IPS-NIHi7 (cell line): ENCODE measurements at regions not wholly inside any gene's neighbourhood (a gene's known extent, or its start where the extent isn't known, plus 50 kb on each side); places are given as distances from the start of the nearest gene placed in this dataset.

ENCODE experiments used
- DNase-seq: peaks from one replicate; pipeline ENCODE4 v3.0.0; 2012; ENCODE audit warnings: mixed read lengths; ENCODE audit errors: extremely low spot score

DNA sequence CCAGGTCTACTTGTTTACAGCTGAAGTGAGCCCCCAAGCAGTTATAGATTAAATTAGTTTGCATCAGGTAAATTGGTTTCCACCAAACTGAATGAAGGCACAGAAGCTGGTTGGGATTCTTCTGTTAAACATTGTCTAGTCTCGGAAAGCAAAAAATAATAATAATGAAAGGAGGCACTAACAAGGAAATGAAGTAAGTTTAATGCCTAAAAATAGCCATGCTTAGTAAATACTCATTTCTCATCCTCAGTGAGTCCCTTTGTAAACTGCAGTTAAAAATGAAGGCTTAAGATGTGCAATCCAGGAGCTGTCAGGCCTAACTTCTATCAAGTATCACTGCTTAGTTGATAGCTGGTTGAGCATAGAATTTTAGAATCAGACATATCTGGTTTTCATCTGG lies 113.5 kb downstream of the BTG1 start:
- no peak for DNase-seq

- no peak for DNase-seq
Measured at GRCh38 chr12:92030618-92031017, 115.0 kb downstream of the BTG1 start.

GRCh38 chr12:92029902-92030586 lies 115.6 kb downstream of the BTG1 start:
- DNase-seq: no peak

- DNase-seq: no peak
Measured at GRCh38 chr12:92029136-92029535, 116.5 kb downstream of the BTG1 start.

DNA sequence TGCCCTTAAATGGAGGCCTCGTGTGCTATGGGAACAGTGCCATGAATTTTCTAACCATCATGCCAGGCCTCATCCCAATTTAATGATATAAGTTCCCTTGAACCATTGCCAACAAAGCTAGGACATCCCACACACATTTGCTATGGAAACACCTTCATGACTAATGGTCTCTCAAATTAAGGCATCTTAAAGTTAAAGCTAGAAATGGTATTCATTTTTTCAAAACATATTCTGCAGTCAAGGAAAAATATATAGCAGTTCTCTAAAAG lies 117.3 kb downstream of the BTG1 start:
- no peak for DNase-seq

GRCh38 chr12:92027701-92028440 lies 117.8 kb downstream of the BTG1 start:
- DNase-seq: no peak

DNA sequence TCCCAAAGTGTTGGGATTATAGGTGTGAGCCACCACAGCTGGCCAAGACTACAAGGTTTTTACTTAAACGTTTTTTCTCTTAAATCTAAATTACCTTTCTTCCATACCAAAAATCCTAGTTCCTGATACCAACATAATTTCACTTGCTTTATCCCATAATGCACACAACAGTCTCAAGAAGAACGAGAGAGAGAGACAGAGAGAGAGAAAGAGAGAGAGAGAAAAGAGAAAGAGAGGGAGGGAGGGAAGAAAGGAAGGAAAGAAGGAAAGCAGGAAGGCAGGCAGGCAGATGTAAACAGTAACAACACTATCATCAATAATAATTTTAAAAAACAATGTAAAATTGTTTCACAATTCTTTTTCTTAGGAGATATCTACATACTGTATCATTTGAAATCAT lies 118.4 kb downstream of the BTG1 start:
- no peak for DNase-seq

DNA sequence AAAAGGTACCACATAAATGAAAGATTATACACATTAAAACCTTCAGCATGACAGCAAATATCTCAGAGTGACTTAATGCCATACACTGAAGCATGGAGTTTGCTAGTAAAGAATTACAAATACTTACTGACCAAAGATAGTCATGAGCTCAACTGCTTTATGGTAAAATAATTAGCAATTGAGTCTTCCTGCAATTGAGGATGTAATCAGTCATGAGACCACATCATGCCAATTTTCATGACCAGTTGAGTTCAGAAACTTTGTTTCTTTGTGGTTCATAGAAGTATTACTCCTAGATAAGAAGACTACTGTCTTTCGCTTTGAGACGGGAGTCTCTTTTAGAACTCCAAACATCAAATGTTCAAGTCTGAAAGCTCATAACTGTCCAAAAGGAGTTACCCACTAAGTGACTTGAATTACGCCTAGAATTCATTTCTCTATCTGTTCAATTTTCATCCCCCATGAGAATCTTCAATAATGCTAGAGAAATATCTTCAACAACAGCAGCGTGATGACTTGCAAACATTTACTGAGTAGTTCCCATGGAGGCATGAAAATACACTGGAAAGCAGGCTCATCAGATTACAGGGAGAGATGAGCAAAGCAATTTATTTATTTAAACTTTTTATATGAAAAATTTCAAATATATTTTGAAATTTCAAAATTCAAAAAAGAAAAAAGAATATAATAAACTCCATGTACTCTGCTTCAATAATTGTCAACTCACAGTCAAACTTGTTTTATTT lies 120.0 kb downstream of the BTG1 start:
- DNase-seq: no peak

DNA sequence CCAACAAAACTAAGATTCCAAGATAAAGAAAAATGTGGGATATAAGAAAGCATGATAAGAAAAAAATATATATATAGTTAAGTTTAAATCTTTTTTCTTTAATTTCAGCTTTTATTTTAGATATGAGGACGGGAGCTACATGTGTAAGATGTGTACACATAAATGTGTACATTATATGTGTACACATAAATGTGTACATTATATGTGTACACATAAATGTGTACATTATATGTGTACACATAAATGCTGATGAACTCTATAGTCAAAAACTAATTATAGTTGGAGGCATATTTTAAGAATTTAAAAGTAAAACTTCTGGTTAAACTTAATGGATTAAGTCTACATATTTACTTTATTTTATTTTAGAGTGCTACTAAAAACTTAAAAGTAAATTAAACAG lies 123.6 kb downstream of the BTG1 start:
- no peak for DNase-seq

GRCh38 chr12:92021666-92022035 lies 124.0 kb downstream of the BTG1 start:
- peak; percentile 80 for DNase-seq

DNA sequence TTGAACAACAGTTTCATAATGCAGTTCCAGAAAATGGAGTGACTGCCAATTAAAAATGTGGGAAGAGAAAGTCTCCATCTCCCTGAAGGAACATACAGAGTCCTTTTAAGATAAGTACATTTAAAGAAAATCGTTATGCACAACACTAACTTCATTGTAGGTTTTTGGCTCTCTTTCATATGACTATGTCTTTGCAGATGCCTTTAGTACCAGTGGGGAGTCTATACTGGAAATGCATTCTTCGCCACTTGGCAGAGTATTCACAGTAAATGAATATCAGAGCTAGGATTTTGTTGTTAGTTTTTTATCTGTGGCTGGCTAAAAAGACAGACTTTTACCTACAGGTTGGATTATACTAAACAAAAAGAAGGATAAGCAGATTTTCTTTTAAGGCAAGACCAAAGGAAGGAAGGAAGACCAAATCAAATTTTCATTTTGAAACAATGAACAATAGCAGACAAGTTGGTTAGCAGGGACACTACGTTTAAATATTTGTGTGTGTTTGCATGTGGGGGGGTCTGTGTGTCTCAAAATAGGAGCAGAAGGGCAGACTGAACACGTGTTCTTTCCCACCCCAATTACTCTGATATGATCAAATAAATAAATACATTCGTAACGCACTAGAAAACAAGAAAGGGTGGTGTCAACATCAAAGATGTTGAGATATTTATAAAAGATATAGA lies 124.5 kb downstream of the BTG1 start:
- no peak for DNase-seq

- no peak for DNase-seq
Measured at GRCh38 chr12:92019491-92020277, 126.0 kb downstream of the BTG1 start.

GRCh38 chr12:92012691-92013090 lies 133.0 kb downstream of the BTG1 start:
- no peak for DNase-seq

- no peak for DNase-seq
Measured at GRCh38 chr12:92010853-92011701, 134.6 kb downstream of the BTG1 start.

- DNase-seq: no peak
Measured at GRCh38 chr12:92010368-92010767, 135.3 kb downstream of the BTG1 start.

DNA sequence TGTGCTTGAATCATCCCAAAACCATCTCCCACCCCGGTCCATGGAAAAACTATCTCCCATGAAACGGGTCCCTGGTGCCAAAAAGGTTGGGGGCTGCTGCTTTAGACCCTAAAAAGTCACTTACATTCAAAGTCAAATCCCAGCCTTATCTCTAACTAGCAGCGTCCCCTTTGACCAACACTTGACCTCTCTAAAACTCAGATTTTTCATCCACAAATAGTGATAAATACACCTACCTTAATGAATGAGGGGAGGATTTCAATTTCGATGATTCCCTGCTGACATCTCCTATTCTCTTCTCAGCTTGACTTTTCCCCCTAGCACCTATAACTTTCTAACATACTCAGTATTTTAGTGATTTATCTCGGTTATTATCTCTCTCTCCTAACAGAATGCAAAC lies 137.3 kb downstream of the BTG1 start:
- no peak for DNase-seq

GRCh38 chr12:92007787-92008186 lies 137.9 kb downstream of the BTG1 start:
- no peak for DNase-seq

- no peak for DNase-seq
Measured at GRCh38 chr12:92003701-92004100, 141.9 kb downstream of the BTG1 start.

GRCh38 chr12:92002673-92003382 lies 142.8 kb downstream of the BTG1 start:
- no peak for DNase-seq

- DNase-seq: no peak
Measured at GRCh38 chr12:92002195-92002649, 143.4 kb downstream of the BTG1 start.
